Left ventricle myocardium inferior (tissue), 1 donor: ENCODE measurements at regions not wholly inside any gene's neighbourhood (a gene's known extent, or its start where the extent isn't known, plus 50 kb on each side); places are given as distances from the start of the nearest gene placed in this dataset.

Experiments
- DNase-seq: peaks from one replicate; pipeline ENCODE4 v3.0.0-alpha.2; 2020
- H3K27ac ChIP-seq: fragments of 200-600 bp; replicated peaks from 2 replicates; pipeline ENCODE4 v1.8.0; 2021
- H3K27me3 ChIP-seq: fragments of 200-600 bp; 2 replicates; pipeline ENCODE4 v1.8.0; 2021; ENCODE audit warnings: low read depth
- H3K36me3 ChIP-seq: fragments of 200-600 bp; 2 replicates; pipeline ENCODE4 v1.8.0; 2021
- H3K4me1 ChIP-seq: fragments of 200-600 bp; 2 replicates; pipeline ENCODE4 v1.8.0; 2021
- H3K4me3 ChIP-seq: fragments of 200-600 bp; 2 replicates; pipeline ENCODE4 v1.8.0; 2021; ENCODE audit warnings: mild to moderate bottlenecking, moderate library complexity
- H3K9me3 ChIP-seq: fragments of 200-600 bp; replicated peaks from 2 replicates; pipeline ENCODE4 v1.8.0; 2021
- intact Hi-C: fragments of 100-400 bp; cut with micrococcal nuclease; formaldehyde crosslinking; loops from one replicate; pipeline ENCODE4 v1.11.0; 2022
- TF ChIP-seq, protein P1 (sequence below): fragments of 200-600 bp; IDR thresholded peaks from 2 replicates; pipeline ENCODE4 v1.8.0; 2021; ENCODE audit warnings: antibody characterized with exemption, mild to moderate bottlenecking, borderline replicate concordance
- donor health status: DM: no; HTN: yes; CAD: no; lungs with severe emphysema.

DNA sequence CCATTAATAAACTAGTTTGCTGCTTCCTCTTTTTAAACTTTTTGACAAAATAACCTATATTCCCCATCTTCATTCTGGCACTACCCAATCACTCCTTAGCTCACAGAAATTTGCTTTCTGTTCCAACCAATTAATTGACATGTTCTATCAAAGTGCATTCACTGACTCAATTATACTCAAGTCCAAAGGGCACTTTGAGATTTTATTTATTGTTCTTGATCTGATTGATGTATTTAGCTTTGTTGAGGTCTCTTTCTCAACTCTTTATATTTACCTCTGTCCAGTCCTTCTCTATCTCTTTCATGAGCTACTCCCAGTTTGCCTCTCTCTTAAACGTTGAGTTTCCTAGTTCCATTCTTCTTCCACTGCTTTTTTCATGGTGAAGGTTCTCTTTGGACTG lies 104.4 kb upstream of the TENT5A start:
- Histone ChIP-seq H3K27ac (no peak overlapping the region), H3K27me3 (no peaks in the 10 kb centered on the region), H3K4me1 (peaks cover 35% of the 10 kb centered on the region), H3K9me3 (no peaks in the 10 kb centered on the region), H3K36me3 (no peaks in the 10 kb centered on the region), H3K4me3 (no peak overlapping the region)
- intact Hi-C loops = no loop called here
- DNase-seq = no peak
- TF ChIP-seq, protein P1, sequence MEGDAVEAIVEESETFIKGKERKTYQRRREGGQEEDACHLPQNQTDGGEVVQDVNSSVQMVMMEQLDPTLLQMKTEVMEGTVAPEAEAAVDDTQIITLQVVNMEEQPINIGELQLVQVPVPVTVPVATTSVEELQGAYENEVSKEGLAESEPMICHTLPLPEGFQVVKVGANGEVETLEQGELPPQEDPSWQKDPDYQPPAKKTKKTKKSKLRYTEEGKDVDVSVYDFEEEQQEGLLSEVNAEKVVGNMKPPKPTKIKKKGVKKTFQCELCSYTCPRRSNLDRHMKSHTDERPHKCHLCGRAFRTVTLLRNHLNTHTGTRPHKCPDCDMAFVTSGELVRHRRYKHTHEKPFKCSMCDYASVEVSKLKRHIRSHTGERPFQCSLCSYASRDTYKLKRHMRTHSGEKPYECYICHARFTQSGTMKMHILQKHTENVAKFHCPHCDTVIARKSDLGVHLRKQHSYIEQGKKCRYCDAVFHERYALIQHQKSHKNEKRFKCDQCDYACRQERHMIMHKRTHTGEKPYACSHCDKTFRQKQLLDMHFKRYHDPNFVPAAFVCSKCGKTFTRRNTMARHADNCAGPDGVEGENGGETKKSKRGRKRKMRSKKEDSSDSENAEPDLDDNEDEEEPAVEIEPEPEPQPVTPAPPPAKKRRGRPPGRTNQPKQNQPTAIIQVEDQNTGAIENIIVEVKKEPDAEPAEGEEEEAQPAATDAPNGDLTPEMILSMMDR = no peak

DNA sequence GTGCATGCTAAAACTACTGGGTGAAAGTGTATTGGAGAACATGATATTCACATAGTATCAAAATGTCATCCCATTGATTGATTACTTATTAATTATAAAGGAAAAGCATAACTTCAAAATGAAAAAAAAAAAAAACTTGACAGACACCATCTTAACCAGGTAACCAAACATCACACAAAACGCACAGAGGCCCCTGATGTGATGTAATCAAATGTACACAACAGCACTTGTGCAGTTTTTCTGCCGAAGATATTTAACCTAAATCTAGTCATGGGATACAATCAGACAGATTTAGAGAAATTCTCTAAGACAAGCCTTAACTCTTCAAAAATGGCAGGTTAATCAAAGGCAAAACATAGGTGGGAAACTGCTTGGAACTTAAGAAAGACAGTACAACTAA lies 102.0 kb upstream of the TENT5A start:
- H3K36me3 ChIP-seq = no peaks in the 10 kb centered on the region
- no peaks in the 10 kb centered on the region for H3K27me3 ChIP-seq
- peaks cover 21% of the 10 kb centered on the region for H3K4me1 ChIP-seq
- no peak for DNase-seq
- H3K27ac ChIP-seq = no peak overlapping the region
- intact Hi-C loops = no loop called here
- H3K4me3 ChIP-seq = no peak overlapping the region
- H3K9me3 ChIP-seq = no peaks in the 10 kb centered on the region
- TF ChIP-seq, protein P1 = no peak

DNA sequence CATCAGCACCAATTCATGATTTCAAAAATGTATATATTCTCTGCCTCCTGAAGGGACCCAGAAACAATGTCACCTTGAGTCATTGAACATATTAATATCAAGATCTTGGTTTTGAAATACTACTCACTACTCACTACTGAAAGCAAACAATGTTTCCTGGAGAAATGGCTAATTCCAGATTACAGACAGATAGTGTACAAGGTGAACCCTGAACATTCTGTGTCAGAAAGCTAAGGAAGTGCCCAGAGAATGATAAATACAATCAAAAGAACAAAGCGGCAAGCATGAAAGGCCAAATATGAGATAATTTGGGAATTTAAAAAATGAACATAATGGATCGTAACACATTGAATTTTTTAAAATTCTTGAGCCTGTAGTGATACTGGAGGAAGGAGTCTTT lies 101.5 kb upstream of the TENT5A start:
- TF ChIP-seq, protein P1 = no peak
- H3K9me3 ChIP-seq = no peaks in the 10 kb centered on the region
- intact Hi-C loops = no loop called here
- no peak overlapping the region for H3K27ac ChIP-seq
- H3K36me3 ChIP-seq = no peaks in the 10 kb centered on the region
- no peak overlapping the region for H3K4me3 ChIP-seq
- DNase-seq = no peak
- peaks cover 20% of the 10 kb centered on the region for H3K4me1 ChIP-seq
- no peaks in the 10 kb centered on the region for H3K27me3 ChIP-seq

DNA sequence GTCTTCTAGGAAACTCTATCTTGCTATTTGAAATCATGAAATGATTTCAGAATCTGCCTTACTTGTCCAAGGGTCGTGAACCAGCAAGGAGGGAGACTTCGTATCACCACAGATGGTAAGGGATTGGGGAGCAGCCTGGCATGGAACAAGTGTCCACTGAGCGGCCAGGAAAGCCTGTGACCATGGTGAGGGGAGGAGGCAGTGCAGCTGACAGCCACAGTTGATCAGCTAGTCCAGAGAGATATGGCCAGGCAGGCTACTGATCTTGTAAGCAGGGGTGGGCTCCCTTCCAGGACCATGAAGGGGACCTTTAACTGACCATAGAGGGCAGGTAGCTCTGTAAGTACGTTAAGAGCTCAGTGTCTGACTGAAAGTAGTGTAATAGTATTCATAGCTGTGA lies 96.8 kb upstream of the TENT5A start:
- no peak overlapping the region for H3K27ac ChIP-seq
- intact Hi-C loops = no loop called here
- no peaks in the 10 kb centered on the region for H3K36me3 ChIP-seq
- no peak overlapping the region for H3K4me3 ChIP-seq
- TF ChIP-seq, protein P1 = no peak
- no peaks in the 10 kb centered on the region for H3K27me3 ChIP-seq
- no peaks in the 10 kb centered on the region for H3K9me3 ChIP-seq
- no peak for DNase-seq
- H3K4me1 ChIP-seq = peaks cover 11% of the 10 kb centered on the region

DNA sequence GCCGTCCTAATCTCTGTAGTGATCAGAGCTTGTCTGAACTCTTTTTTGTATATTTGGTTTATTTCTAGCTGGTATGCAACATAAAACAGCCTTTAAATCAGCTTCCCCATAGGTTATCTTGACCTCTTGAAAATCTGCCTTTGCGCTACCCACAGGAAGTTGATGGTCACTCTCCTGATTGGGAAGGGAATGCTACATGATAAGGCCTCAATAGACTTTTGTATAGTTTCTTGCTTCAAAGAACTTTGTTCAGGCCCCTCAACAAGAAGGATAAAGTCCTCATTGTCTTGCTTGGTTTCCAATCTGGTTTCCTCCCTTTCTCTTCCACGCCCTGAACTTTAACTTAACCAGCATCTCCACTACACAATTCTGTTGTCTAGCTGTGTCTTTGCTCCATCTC lies 95.4 kb upstream of the TENT5A start:
- intact Hi-C loops = no loop called here
- H3K36me3 ChIP-seq = no peaks in the 10 kb centered on the region
- no peak overlapping the region for H3K4me3 ChIP-seq
- H3K27ac ChIP-seq = no peak overlapping the region
- DNase-seq = no peak
- H3K9me3 ChIP-seq = no peaks in the 10 kb centered on the region
- H3K27me3 ChIP-seq = no peaks in the 10 kb centered on the region
- peaks cover 15% of the 10 kb centered on the region for H3K4me1 ChIP-seq
- TF ChIP-seq, protein P1 = no peak

DNA sequence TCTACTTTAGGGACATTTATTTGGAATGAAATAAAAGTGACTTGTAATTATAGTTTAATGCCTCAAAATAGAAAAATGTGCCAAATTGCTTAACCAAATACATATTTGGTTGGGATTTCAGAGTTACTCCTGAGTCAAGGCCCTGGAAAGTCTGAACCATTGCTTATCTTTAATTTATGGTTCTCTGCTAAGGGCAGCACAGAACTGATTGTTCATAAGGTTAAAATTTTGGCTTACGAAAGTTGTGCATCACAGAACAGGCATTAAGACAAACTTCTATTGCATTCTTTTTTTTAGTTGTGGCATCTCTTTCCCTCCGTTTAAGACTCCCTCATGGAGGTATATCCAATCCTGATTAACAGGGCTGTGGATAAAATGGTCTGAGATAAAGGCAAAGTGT lies 92.2 kb upstream of the TENT5A start:
- H3K4me3 ChIP-seq = no peak overlapping the region
- no peaks in the 10 kb centered on the region for H3K9me3 ChIP-seq
- DNase-seq = no peak
- intact Hi-C loops = no loop called here
- peaks cover 21% of the 10 kb centered on the region for H3K4me1 ChIP-seq
- H3K36me3 ChIP-seq = no peaks in the 10 kb centered on the region
- TF ChIP-seq, protein P1 = no peak
- H3K27ac ChIP-seq = no peak overlapping the region
- no peaks in the 10 kb centered on the region for H3K27me3 ChIP-seq
